ENCODE measurements at regions not wholly inside any gene's neighbourhood (a gene's known extent, or its start where the extent isn't known, plus 50 kb on each side); places are given as distances from the start of the nearest gene placed in this dataset.

DNA sequence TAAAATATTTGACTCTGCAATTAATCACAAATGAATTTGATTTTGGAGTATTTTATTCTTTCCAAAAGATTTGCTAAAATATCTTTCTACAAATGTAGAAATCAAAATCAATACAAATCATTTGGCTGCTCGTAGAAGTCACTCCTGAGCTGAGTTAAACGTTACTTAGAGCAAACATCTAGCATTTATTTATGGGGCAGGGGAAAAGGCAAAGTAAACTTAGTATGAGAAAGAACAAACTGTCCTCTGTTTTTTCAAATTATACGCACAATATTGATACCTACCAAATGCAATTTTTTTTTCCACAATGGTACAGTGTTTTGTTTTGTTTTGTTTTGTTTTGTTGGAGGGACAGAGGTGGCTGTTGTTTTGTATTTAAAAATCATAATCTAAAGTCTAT is 233.8 kb downstream of the TTLL7 start:
- Mint-ChIP-seq H3K9me3 (no peaks in the 10 kb centered on the region), H3K4me1 (peaks cover 51% of the 10 kb centered on the region), H3K27me3 (ENCODE audit: low read depth) (no peaks in the 10 kb centered on the region), H3K27ac (ENCODE audit: unreplicated experiment) (no peak overlapping the region), H3K4me3 (no peak overlapping the region), H3K36me3 (ENCODE audit: low read depth) (no peaks in the 10 kb centered on the region)
- DNase-seq (ENCODE audit: low read depth, low spot score), result no peak
- TF ChIP-seq, protein P1, sequence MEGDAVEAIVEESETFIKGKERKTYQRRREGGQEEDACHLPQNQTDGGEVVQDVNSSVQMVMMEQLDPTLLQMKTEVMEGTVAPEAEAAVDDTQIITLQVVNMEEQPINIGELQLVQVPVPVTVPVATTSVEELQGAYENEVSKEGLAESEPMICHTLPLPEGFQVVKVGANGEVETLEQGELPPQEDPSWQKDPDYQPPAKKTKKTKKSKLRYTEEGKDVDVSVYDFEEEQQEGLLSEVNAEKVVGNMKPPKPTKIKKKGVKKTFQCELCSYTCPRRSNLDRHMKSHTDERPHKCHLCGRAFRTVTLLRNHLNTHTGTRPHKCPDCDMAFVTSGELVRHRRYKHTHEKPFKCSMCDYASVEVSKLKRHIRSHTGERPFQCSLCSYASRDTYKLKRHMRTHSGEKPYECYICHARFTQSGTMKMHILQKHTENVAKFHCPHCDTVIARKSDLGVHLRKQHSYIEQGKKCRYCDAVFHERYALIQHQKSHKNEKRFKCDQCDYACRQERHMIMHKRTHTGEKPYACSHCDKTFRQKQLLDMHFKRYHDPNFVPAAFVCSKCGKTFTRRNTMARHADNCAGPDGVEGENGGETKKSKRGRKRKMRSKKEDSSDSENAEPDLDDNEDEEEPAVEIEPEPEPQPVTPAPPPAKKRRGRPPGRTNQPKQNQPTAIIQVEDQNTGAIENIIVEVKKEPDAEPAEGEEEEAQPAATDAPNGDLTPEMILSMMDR (conservative IDR thresholded peaks at IDR 0.05), result no peak

DNA sequence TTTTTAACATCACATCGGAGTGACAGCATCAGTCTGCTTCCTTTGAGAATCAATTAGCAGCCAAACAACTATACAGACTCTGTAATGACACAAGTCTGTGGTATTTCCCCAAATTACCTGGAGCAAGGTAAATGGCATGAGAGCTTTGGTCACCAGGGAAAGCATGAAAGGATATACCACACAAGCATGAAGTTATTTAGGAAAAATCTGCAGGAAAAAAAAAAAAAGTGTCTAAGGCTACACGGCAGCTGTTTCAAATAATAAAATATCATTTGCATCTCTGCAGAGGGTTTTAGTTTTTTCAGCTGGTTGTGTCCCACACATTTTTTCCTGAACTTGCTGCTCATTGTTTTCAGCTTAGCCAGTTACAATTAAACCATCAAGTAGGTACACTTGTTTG is 234.7 kb downstream of the TTLL7 start:
- Mint-ChIP-seq H3K4me3 (no peak overlapping the region), H3K27ac (ENCODE audit: unreplicated experiment) (no peak overlapping the region), H3K36me3 (ENCODE audit: low read depth) (no peaks in the 10 kb centered on the region), H3K27me3 (ENCODE audit: low read depth) (no peaks in the 10 kb centered on the region), H3K4me1 (peaks cover 45% of the 10 kb centered on the region), H3K9me3 (no peaks in the 10 kb centered on the region)
- DNase-seq (ENCODE audit: low read depth, low spot score), result no peak
- TF ChIP-seq, protein P1 (conservative IDR thresholded peaks at IDR 0.05), result no peak

DNA sequence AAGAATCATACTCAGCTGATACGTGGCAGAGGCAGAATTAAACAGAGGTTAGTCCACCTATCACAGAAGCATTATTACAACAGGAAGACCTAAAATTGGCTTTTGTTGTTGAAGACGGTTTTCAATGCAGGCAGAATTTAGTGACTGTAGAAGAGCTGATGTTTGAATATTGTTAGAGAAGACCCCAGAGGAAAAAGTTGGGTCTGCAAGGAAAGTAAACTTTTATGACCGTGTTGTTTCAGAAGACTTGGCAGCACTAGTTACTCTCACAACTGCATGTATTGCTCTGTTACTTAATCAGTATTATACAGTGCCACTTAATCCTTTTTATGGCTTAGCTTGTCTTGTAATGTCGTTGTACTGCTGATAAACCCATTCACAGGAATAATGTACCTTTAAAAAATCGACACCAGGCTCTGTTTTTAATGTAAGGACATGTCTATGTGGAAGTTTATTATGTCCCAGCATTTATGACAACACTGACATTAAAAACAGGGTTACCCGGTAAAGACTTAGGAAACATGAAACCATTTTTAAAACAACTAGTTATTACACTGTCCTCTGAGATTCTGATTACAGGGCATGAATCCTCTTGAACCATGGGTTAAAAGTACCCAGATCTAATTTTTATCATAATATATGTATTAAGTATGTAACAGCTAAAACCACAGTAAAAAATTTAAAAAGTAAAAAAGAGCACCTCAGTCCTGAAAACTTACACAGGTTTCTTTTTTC is 235.4 kb downstream of the TTLL7 start:
- Mint-ChIP-seq H3K9me3 (no peaks in the 10 kb centered on the region), H3K4me1 (peaks cover 44% of the 10 kb centered on the region)

DNA sequence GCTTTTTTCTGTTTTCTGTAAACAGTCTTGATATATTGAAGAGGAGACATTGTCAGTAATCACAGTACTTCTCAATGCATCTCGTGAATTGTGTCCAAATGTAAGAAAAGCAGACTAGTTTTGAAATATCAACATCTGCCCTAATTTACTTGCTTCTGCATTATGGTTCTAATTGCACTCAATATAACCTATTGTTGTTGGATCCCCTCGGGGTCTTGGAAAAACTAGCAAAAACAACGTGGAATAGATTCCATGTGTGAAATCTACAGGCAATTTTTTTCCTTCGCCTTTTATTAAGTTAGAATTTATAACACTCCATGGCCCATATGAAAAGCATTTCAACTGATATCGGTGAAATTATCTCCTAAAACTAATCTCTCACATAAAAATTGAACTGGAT is 236.5 kb downstream of the TTLL7 start:
- H3K27me3 Mint-ChIP-seq (ENCODE audit: low read depth), result no peaks in the 10 kb centered on the region

More for the DNA sequence above, 235.4 kb downstream of the TTLL7 start:
- DNase-seq (ENCODE audit: low read depth, low spot score), result no peak
- TF ChIP-seq, protein P1 (conservative IDR thresholded peaks at IDR 0.05), result no peak
- Mint-ChIP-seq H3K27me3 (ENCODE audit: low read depth) (no peaks in the 10 kb centered on the region), H3K4me3 (no peak overlapping the region), H3K36me3 (ENCODE audit: low read depth) (no peaks in the 10 kb centered on the region), H3K27ac (ENCODE audit: unreplicated experiment) (no peak overlapping the region)

DNA sequence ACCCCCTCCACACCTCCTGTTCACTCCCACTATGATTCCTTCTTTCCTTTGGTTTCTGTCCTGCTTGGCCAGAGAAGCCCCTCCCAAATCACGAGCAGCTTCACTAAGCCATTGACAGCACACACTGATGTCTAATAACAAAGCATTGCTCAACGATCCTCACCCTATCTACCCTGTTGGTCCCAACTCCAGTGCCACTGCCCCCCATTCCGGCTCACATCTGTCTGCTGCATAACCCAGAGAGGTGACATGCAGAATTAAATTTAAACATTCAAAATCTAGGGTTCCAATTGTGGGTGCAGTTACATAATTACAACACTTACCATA is 236.9 kb downstream of the TTLL7 start:
- H3K4me1 Mint-ChIP-seq, result peaks cover 44% of the 10 kb centered on the region
- TF ChIP-seq, protein P1 (conservative IDR thresholded peaks at IDR 0.05), result no peak
- H3K27me3 Mint-ChIP-seq (ENCODE audit: low read depth), result no peaks in the 10 kb centered on the region
- no peak for DNase-seq (ENCODE audit: low read depth, low spot score)
- no peak overlapping the region for H3K27ac Mint-ChIP-seq (ENCODE audit: unreplicated experiment)
- H3K36me3 Mint-ChIP-seq (ENCODE audit: low read depth), result no peaks in the 10 kb centered on the region
- H3K4me3 Mint-ChIP-seq, result no peak overlapping the region
- H3K9me3 Mint-ChIP-seq, result peaks cover 5% of the 10 kb centered on the region

More for the DNA sequence above, 236.5 kb downstream of the TTLL7 start:
- no peak for DNase-seq (ENCODE audit: low read depth, low spot score)
- Mint-ChIP-seq H3K9me3 (peaks cover under 1% of the 10 kb centered on the region), H3K27ac (ENCODE audit: unreplicated experiment) (no peak overlapping the region), H3K36me3 (ENCODE audit: low read depth) (no peaks in the 10 kb centered on the region), H3K4me1 (peaks cover 44% of the 10 kb centered on the region), H3K4me3 (no peak overlapping the region)
- TF ChIP-seq, protein P1 (conservative IDR thresholded peaks at IDR 0.05), result no peak
